ENCODE measurements at regions not wholly inside any gene's neighbourhood (a gene's known extent, or its start where the extent isn't known, plus 50 kb on each side); places are given as distances from the start of the nearest gene placed in this dataset.

- Histone ChIP-seq H3K27me3 (ENCODE audit: control insufficient read depth, low read length) (no peaks in the 10 kb centered on the region; the same call in 1 of the 2 replicates), H3K79me2 (ENCODE audit: control insufficient read depth, low read length) (no peaks in the 10 kb centered on the region), H3K4me1 (ENCODE audit: control insufficient read depth, low read length) (no peaks in the 10 kb centered on the region), H3K4me2 (ENCODE audit: low read length) (no peak overlapping the region), H3K9me3 (ENCODE audit: control insufficient read depth, insufficient read depth, low read length) (no peaks in the 10 kb centered on the region), H3K4me3 (ENCODE audit: low read length) (no peak overlapping the region), H4K20me1 (ENCODE audit: control insufficient read depth, insufficient read depth, low read depth, low read length) (no peaks in the 10 kb centered on the region), H3F3A (ENCODE audit: control insufficient read depth, insufficient read depth) (no peaks in the 10 kb centered on the region), H3K27ac (ENCODE audit: low read depth, low read length) (no peak overlapping the region), H3K36me3 (ENCODE audit: control insufficient read depth, low read length) (no peaks in the 10 kb centered on the region), H3K9me2 (replicated peaks; ENCODE audit: control insufficient read depth, low read length) (no peaks in the 10 kb centered on the region)
- no peak for TF ChIP-seq EZH2phosphoT487 (IDR thresholded peaks at IDR 0.05; ENCODE audit: borderline replicate concordance, low read length)
- TF ChIP-seq CTCF (IDR thresholded peaks at IDR 0.05; ENCODE audit: low read depth, low read length, poor library complexity, severe bottlenecking), result no peak
These were observed 81.1 kb upstream of the TMEM72 start for GRCh38 chr10:44830022-44830421.

- Histone ChIP-seq H3K4me3 (ENCODE audit: low read length) (no peak overlapping the region), H3K27ac (ENCODE audit: low read depth, low read length) (no peak overlapping the region), H3K36me3 (ENCODE audit: control insufficient read depth, low read length) (no peaks in the 10 kb centered on the region), H3K27me3 (ENCODE audit: control insufficient read depth, low read length) (no peaks in the 10 kb centered on the region; the same call in 1 of the 2 replicates), H3K79me2 (ENCODE audit: control insufficient read depth, low read length) (no peaks in the 10 kb centered on the region), H3K9me3 (ENCODE audit: control insufficient read depth, insufficient read depth, low read length) (no peaks in the 10 kb centered on the region), H4K20me1 (ENCODE audit: control insufficient read depth, insufficient read depth, low read depth, low read length) (no peaks in the 10 kb centered on the region), H3K4me2 (ENCODE audit: low read length) (no peak overlapping the region), H3K4me1 (ENCODE audit: control insufficient read depth, low read length) (no peaks in the 10 kb centered on the region), H3F3A (ENCODE audit: control insufficient read depth, insufficient read depth) (no peaks in the 10 kb centered on the region), H3K9me2 (replicated peaks; ENCODE audit: control insufficient read depth, low read length) (no peaks in the 10 kb centered on the region)
- TF ChIP-seq EZH2phosphoT487 (IDR thresholded peaks at IDR 0.05; ENCODE audit: borderline replicate concordance, low read length) (no peak), CTCF (IDR thresholded peaks at IDR 0.05; ENCODE audit: low read depth, low read length, poor library complexity, severe bottlenecking) (no peak)
These were observed 79.6 kb upstream of the TMEM72 start for GRCh38 chr10:44831581-44831980.

- TF ChIP-seq CTCF (IDR thresholded peaks at IDR 0.05; ENCODE audit: low read depth, low read length, poor library complexity, severe bottlenecking) (no peak), EZH2phosphoT487 (IDR thresholded peaks at IDR 0.05; ENCODE audit: borderline replicate concordance, low read length) (no peak)
These were observed 78.3 kb upstream of the TMEM72 start for GRCh38 chr10:44832595-44833390.

More at GRCh38 chr10:44832595-44833390, 78.3 kb upstream of the TMEM72 start:
- H3K27ac ChIP-seq (ENCODE audit: low read depth, low read length), result no peak overlapping the region
- no peaks in the 10 kb centered on the region for H3K9me3 ChIP-seq (ENCODE audit: control insufficient read depth, insufficient read depth, low read length)
- H3K36me3 ChIP-seq (ENCODE audit: control insufficient read depth, low read length), result no peaks in the 10 kb centered on the region
- H3K4me2 ChIP-seq (ENCODE audit: low read length), result no peak overlapping the region
- H3K4me3 ChIP-seq (ENCODE audit: low read length), result no peak overlapping the region
- H3K27me3 ChIP-seq (ENCODE audit: control insufficient read depth, low read length), result no peaks in the 10 kb centered on the region; the same call in 1 of the 2 replicates
- H3K4me1 ChIP-seq (ENCODE audit: control insufficient read depth, low read length), result no peaks in the 10 kb centered on the region
- H4K20me1 ChIP-seq (ENCODE audit: control insufficient read depth, insufficient read depth, low read depth, low read length), result no peaks in the 10 kb centered on the region
- no peaks in the 10 kb centered on the region for H3K9me2 ChIP-seq (replicated peaks; ENCODE audit: control insufficient read depth, low read length)
- H3F3A ChIP-seq (ENCODE audit: control insufficient read depth, insufficient read depth), result no peaks in the 10 kb centered on the region
- no peaks in the 10 kb centered on the region for H3K79me2 ChIP-seq (ENCODE audit: control insufficient read depth, low read length)

All from DOHH2 (cell line).